GM18870 (cell line): ENCODE measurements at regions not wholly inside any gene's neighbourhood (a gene's known extent, or its start where the extent isn't known, plus 50 kb on each side); places are given as distances from the start of the nearest gene placed in this dataset.

ENCODE experiments used
- ATAC-seq: cut with Tn5 transposase; IDR thresholded peaks from one replicate; pipeline ENCODE4 v1.9.1; 2021; ENCODE audit warnings: moderate library complexity; ENCODE audit not compliant: unreplicated experiment

- no peak for ATAC-seq
Observed at GRCh38 chr7:80403686-80404241, 108.1 kb downstream of the GNAT3 start.

- ATAC-seq = no peak
Observed at GRCh38 chr7:80401708-80402107, 110.2 kb downstream of the GNAT3 start.

- no peak for ATAC-seq
Observed at GRCh38 chr7:80393786-80394185, 118.1 kb downstream of the GNAT3 start.

GRCh38 chr7:80392229-80393169, 119.4 kb downstream of the GNAT3 start:
- no peak for ATAC-seq

GRCh38 chr7:80387634-80388193, 124.2 kb downstream of the GNAT3 start:
- ATAC-seq = no peak

GRCh38 chr7:80386686-80387085, 125.2 kb downstream of the GNAT3 start:
- no peak for ATAC-seq

GRCh38 chr7:80385508-80385907, 126.4 kb downstream of the GNAT3 start:
- no peak for ATAC-seq

GRCh38 chr7:80380957-80381356, 130.9 kb downstream of the GNAT3 start:
- ATAC-seq = no peak

- ATAC-seq = no peak
Observed at GRCh38 chr7:80379034-80379982, 132.6 kb downstream of the GNAT3 start.

- no peak for ATAC-seq
Observed at GRCh38 chr7:80374321-80374720, 137.5 kb downstream of the GNAT3 start.

- ATAC-seq = no peak
Observed at GRCh38 chr7:80373429-80374032, 138.3 kb downstream of the GNAT3 start.

GRCh38 chr7:80372415-80372814, 139.4 kb downstream of the GNAT3 start:
- no peak for ATAC-seq

- no peak for ATAC-seq
Observed at GRCh38 chr7:80370587-80370986, 141.3 kb downstream of the GNAT3 start.

GRCh38 chr7:80369321-80369720, 142.5 kb downstream of the GNAT3 start:
- no peak for ATAC-seq

GRCh38 chr7:80362677-80363076, 149.2 kb downstream of the GNAT3 start:
- no peak for ATAC-seq

GRCh38 chr7:80362010-80362618, 149.8 kb downstream of the GNAT3 start:
- no peak for ATAC-seq

- ATAC-seq = no peak
Observed at GRCh38 chr7:80359476-80359875, 152.4 kb downstream of the GNAT3 start.

GRCh38 chr7:80359029-80359428, 152.8 kb downstream of the GNAT3 start:
- no peak for ATAC-seq

- no peak for ATAC-seq
Observed at GRCh38 chr7:80357530-80357929, 154.3 kb downstream of the GNAT3 start.

GRCh38 chr7:80350430-80350829, 161.4 kb downstream of the GNAT3 start:
- no peak for ATAC-seq
